ENCODE measurements at regions not wholly inside any gene's neighbourhood (a gene's known extent, or its start where the extent isn't known, plus 50 kb on each side); places are given as distances from the start of the nearest gene placed in this dataset.

DNA sequence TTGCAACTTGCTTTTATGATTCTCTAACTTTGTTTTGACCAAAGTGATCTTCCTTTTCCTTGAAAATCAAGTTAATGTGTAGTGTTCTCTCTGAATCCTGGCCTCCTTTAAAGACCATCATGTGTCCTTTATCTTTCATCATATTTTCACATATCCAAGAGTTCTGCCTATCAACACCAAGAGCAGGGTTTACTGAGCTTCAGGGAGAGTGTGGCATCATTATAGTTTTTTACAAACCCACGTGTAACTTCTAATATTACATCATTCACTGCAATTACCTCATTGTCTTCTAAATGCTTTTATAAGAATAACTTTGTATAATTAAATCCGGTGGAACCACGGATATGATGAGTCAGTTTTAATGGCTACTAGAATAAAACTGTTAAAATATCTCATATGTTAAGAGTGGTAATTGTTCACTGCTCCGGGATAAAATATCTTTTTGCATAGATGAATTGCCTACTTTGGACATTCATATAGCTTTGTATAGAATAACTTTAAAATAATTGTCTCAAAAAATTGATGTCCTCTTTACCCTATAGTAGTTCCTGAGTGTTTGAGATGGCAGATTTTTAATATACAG lies 248.8 kb upstream of the GRM7 start:
- TF ChIP-seq, protein P1, sequence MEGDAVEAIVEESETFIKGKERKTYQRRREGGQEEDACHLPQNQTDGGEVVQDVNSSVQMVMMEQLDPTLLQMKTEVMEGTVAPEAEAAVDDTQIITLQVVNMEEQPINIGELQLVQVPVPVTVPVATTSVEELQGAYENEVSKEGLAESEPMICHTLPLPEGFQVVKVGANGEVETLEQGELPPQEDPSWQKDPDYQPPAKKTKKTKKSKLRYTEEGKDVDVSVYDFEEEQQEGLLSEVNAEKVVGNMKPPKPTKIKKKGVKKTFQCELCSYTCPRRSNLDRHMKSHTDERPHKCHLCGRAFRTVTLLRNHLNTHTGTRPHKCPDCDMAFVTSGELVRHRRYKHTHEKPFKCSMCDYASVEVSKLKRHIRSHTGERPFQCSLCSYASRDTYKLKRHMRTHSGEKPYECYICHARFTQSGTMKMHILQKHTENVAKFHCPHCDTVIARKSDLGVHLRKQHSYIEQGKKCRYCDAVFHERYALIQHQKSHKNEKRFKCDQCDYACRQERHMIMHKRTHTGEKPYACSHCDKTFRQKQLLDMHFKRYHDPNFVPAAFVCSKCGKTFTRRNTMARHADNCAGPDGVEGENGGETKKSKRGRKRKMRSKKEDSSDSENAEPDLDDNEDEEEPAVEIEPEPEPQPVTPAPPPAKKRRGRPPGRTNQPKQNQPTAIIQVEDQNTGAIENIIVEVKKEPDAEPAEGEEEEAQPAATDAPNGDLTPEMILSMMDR (IDR thresholded peaks at IDR 0.05), result no peak
- TF ChIP-seq POLR2A (IDR thresholded peaks at IDR 0.05), result no peak
